ENCODE measurements at regions not wholly inside any gene's neighbourhood (a gene's known extent, or its start where the extent isn't known, plus 50 kb on each side); places are given as distances from the start of the nearest gene placed in this dataset.

DNA sequence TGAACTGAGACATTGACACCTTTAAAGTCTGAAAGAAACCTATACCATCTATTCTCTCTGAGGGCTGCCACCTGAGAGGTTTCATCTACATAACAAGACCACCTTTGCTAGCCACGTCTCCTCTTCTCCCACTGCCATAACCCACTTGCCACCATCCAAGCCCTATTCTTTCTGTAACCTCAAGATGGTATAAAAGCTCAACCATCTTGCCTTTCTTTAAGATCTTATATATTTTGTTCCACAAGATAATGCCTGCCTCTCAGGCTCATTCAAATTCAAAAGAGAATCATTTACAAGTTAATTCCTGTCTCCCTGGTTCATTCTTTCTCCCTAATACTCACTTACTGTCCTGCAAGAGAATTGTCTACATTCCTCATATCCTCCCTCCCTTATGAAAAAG, 192.5 kb downstream of the OTOR start:
- no peak for TF ChIP-seq POLR2AphosphoS5 (IDR thresholded peaks at IDR 0.05; ENCODE audit: low read depth, low read length)
- no peak for TF ChIP-seq FOXM1 (IDR thresholded peaks at IDR 0.05; ENCODE audit: low read depth)
- TF ChIP-seq, protein P1, sequence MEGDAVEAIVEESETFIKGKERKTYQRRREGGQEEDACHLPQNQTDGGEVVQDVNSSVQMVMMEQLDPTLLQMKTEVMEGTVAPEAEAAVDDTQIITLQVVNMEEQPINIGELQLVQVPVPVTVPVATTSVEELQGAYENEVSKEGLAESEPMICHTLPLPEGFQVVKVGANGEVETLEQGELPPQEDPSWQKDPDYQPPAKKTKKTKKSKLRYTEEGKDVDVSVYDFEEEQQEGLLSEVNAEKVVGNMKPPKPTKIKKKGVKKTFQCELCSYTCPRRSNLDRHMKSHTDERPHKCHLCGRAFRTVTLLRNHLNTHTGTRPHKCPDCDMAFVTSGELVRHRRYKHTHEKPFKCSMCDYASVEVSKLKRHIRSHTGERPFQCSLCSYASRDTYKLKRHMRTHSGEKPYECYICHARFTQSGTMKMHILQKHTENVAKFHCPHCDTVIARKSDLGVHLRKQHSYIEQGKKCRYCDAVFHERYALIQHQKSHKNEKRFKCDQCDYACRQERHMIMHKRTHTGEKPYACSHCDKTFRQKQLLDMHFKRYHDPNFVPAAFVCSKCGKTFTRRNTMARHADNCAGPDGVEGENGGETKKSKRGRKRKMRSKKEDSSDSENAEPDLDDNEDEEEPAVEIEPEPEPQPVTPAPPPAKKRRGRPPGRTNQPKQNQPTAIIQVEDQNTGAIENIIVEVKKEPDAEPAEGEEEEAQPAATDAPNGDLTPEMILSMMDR (IDR thresholded peaks at IDR 0.05): no peak
- TF ChIP-seq ZBTB33 (IDR thresholded peaks at IDR 0.05; ENCODE audit: borderline replicate concordance, low read depth): no peak
- TF ChIP-seq FOXJ3 (CRISPR knock-in tag; IDR thresholded peaks at IDR 0.05): no peak
- TF ChIP-seq RXRA (IDR thresholded peaks at IDR 0.05; ENCODE audit: borderline replicate concordance, low read depth): no peak

All from SK-N-SH (cell line).